KOPT-K1 (cell line): ENCODE measurements at regions not wholly inside any gene's neighbourhood (a gene's known extent, or its start where the extent isn't known, plus 50 kb on each side); places are given as distances from the start of the nearest gene placed in this dataset.

Experiments used
- H3K27ac ChIP-seq: fragments of 200-600 bp; sonication (generic); 2 replicates; pipeline ENCODE4 v1.5.1; 2016; ENCODE audit warnings: antibody characterized with exemption, mild to moderate bottlenecking, low read depth, low read length; ENCODE audit not compliant: poor library complexity, severe bottlenecking
- H3K36me3 ChIP-seq: fragments of 200-600 bp; sonication (generic); 2 replicates; pipeline ENCODE4 v1.5.1; 2017; ENCODE audit warnings: antibody characterized with exemption, mild to moderate bottlenecking, low read length, moderate library complexity; ENCODE audit not compliant: insufficient read depth
- H3K9me3 ChIP-seq: fragments of 200-600 bp; sonication (generic); 2 replicates; pipeline ENCODE4 v1.5.1; 2017; ENCODE audit warnings: antibody characterized with exemption, low read length, mild to moderate bottlenecking; ENCODE audit not compliant: insufficient read depth, poor library complexity, severe bottlenecking

- H3K9me3 ChIP-seq, result no peaks in the 10 kb centered on the region
- no peaks in the 10 kb centered on the region for H3K36me3 ChIP-seq
- H3K27ac ChIP-seq, result no peak overlapping the region
Measured at GRCh38 chr18:43420950-43421349, 143.7 kb upstream of the SYT4 start.

GRCh38 chr18:43422518-43422917 lies 145.2 kb upstream of the SYT4 start:
- H3K27ac ChIP-seq, result no peak overlapping the region
- no peaks in the 10 kb centered on the region for H3K9me3 ChIP-seq
- H3K36me3 ChIP-seq, result no peaks in the 10 kb centered on the region

- no peak overlapping the region for H3K27ac ChIP-seq
- peaks cover 6% of the 10 kb centered on the region for H3K9me3 ChIP-seq
- no peaks in the 10 kb centered on the region for H3K36me3 ChIP-seq
Measured at GRCh38 chr18:43435851-43436250, 158.6 kb upstream of the SYT4 start.

GRCh38 chr18:43442131-43442530 lies 164.8 kb upstream of the SYT4 start:
- Histone ChIP-seq H3K36me3 (no peaks in the 10 kb centered on the region), H3K27ac (no peak overlapping the region), H3K9me3 (peaks cover 6% of the 10 kb centered on the region)

GRCh38 chr18:43442571-43442970 lies 165.3 kb upstream of the SYT4 start:
- Histone ChIP-seq H3K27ac (no peak overlapping the region), H3K36me3 (no peaks in the 10 kb centered on the region), H3K9me3 (peaks cover 6% of the 10 kb centered on the region)

- Histone ChIP-seq H3K9me3 (peaks cover 16% of the 10 kb centered on the region), H3K27ac (no peak overlapping the region), H3K36me3 (no peaks in the 10 kb centered on the region)
Measured at GRCh38 chr18:43465483-43465882, 188.2 kb upstream of the SYT4 start.

GRCh38 chr18:43471873-43472272 lies 194.6 kb upstream of the SYT4 start:
- Histone ChIP-seq H3K36me3 (no peaks in the 10 kb centered on the region), H3K9me3 (no peaks in the 10 kb centered on the region), H3K27ac (no peak overlapping the region)

GRCh38 chr18:43481069-43481468 lies 203.8 kb upstream of the SYT4 start:
- Histone ChIP-seq H3K36me3 (no peaks in the 10 kb centered on the region), H3K27ac (no peak overlapping the region), H3K9me3 (peaks cover 8% of the 10 kb centered on the region)

- Histone ChIP-seq H3K36me3 (no peaks in the 10 kb centered on the region), H3K9me3 (peaks cover 16% of the 10 kb centered on the region), H3K27ac (no peak overlapping the region)
Measured at GRCh38 chr18:43482136-43482535, 204.8 kb upstream of the SYT4 start.

GRCh38 chr18:43482600-43482999 lies 205.3 kb upstream of the SYT4 start:
- H3K36me3 ChIP-seq, result no peaks in the 10 kb centered on the region
- peaks cover 16% of the 10 kb centered on the region for H3K9me3 ChIP-seq

GRCh38 chr18:43484710-43485109 lies 207.4 kb upstream of the SYT4 start:
- Histone ChIP-seq H3K9me3 (peaks cover 16% of the 10 kb centered on the region), H3K36me3 (no peaks in the 10 kb centered on the region), H3K27ac (no peak overlapping the region)

More at GRCh38 chr18:43482600-43482999, 205.3 kb upstream of the SYT4 start:
- no peak overlapping the region for H3K27ac ChIP-seq

- no peak overlapping the region for H3K27ac ChIP-seq
- H3K36me3 ChIP-seq, result no peaks in the 10 kb centered on the region
- H3K9me3 ChIP-seq, result peaks cover 16% of the 10 kb centered on the region
Measured at GRCh38 chr18:43485545-43485963, 208.3 kb upstream of the SYT4 start.

- no peaks in the 10 kb centered on the region for H3K36me3 ChIP-seq
- no peak overlapping the region for H3K27ac ChIP-seq
- peaks cover 16% of the 10 kb centered on the region for H3K9me3 ChIP-seq
Measured at GRCh38 chr18:43486462-43486861, 209.2 kb upstream of the SYT4 start.

GRCh38 chr18:43501099-43501498 lies 223.8 kb upstream of the SYT4 start:
- H3K36me3 ChIP-seq, result no peaks in the 10 kb centered on the region
- no peaks in the 10 kb centered on the region for H3K9me3 ChIP-seq
- H3K27ac ChIP-seq, result no peak overlapping the region

GRCh38 chr18:43506935-43507334 lies 229.6 kb upstream of the SYT4 start:
- Histone ChIP-seq H3K27ac (no peak overlapping the region), H3K9me3 (peaks cover 9% of the 10 kb centered on the region), H3K36me3 (no peaks in the 10 kb centered on the region)

GRCh38 chr18:43507842-43508481 lies 230.7 kb upstream of the SYT4 start:
- H3K27ac ChIP-seq, result no peak overlapping the region
- peaks cover 9% of the 10 kb centered on the region for H3K9me3 ChIP-seq
- no peaks in the 10 kb centered on the region for H3K36me3 ChIP-seq
